Astrocyte (in vitro differentiated cells and primary cell): ENCODE measurements at regions not wholly inside any gene's neighbourhood (a gene's known extent, or its start where the extent isn't known, plus 50 kb on each side); places are given as distances from the start of the nearest gene placed in this dataset.

ENCODE experiments used
- CTCF ChIP-seq: IDR thresholded peaks from 2 replicates; pipeline ENCODE4 v1.5.1; 2011; ENCODE audit warnings: low read depth, mild to moderate bottlenecking, inconsistent platforms, low read length, moderate library complexity; ENCODE audit not compliant: insufficient read depth
- EZH2 ChIP-seq: IDR thresholded peaks from 2 replicates; pipeline ENCODE4 v1.6.1; 2012; ENCODE audit warnings: mild to moderate bottlenecking, low read length, inconsistent platforms; ENCODE audit not compliant: insufficient read depth

DNA sequence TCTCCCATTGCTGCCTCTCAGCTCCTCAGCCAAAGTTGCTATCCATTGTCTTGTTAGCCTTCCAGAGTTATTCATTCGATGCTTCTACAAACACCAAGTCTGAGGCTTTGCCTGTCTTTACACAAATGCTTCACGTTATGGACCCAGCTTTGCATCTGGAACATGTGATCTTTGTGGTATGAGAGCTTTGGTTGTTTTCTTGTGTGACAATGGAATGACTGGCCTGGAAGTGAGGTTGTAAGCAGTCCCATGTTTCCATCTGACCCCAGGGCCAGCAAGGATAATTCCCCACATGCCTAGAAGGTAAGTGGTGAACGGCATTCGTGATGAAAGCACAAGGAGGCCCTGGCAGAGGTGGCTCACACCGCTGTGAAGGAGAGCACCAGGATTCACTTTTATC is 866.7 kb upstream of the TMEM132C start:
- TF ChIP-seq CTCF (no peak), EZH2 (no peak)
